Hippocampal formation (tissue), 2 donors: ENCODE measurements at regions not wholly inside any gene's neighbourhood (a gene's known extent, or its start where the extent isn't known, plus 50 kb on each side); places are given as distances from the start of the nearest gene placed in this dataset.
"Not testable (repeated sequence)": the region's sequence is repeated elsewhere in the genome, so short reads cannot be mapped to it uniquely, and the experiment has no call there.

Source experiments
- DNase-seq, 2 donors: peaks; one replicate each; lab custom pipeline; 2025; lab: John Stamatoyannopoulos, UW

- no peak for DNase-seq
Measured at GRCh38 chr4:79850626-79851025, 222.4 kb downstream of the ANTXR2 start.

- DNase-seq = no peak
Measured at GRCh38 chr4:79848329-79848728, 224.7 kb downstream of the ANTXR2 start.

- no peak for DNase-seq
Measured at GRCh38 chr4:79847411-79847810, 225.6 kb downstream of the ANTXR2 start.

GRCh38 chr4:79842162-79842561 is 230.9 kb downstream of the ANTXR2 start:
- no peak for DNase-seq

- no peak for DNase-seq
Measured at GRCh38 chr4:79833857-79834256, 239.2 kb downstream of the ANTXR2 start.

GRCh38 chr4:79831701-79832514 is 241.1 kb downstream of the ANTXR2 start:
- DNase-seq = no peak

GRCh38 chr4:79831119-79831528 is 241.9 kb downstream of the ANTXR2 start:
- no peak for DNase-seq

- no peak for DNase-seq
Measured at GRCh38 chr4:79827283-79827682, 245.7 kb downstream of the ANTXR2 start.

- no peak for DNase-seq
Measured at GRCh38 chr4:79823148-79823763, 249.8 kb downstream of the ANTXR2 start.

- no peak for DNase-seq
Measured at GRCh38 chr4:79820427-79820826, 252.6 kb downstream of the ANTXR2 start.

- not testable (repeated sequence) for DNase-seq
Measured at GRCh38 chr4:79807933-79808332, 265.1 kb downstream of the ANTXR2 start.

- DNase-seq = no peak
Measured at GRCh38 chr4:79798047-79798446, 275.0 kb downstream of the ANTXR2 start.

- no peak for DNase-seq
Measured at GRCh38 chr4:79796948-79797347, 276.1 kb downstream of the ANTXR2 start.

- DNase-seq = no peak
Measured at GRCh38 chr4:79788884-79789283, 284.1 kb downstream of the ANTXR2 start.

GRCh38 chr4:79780129-79780528 is 292.9 kb downstream of the ANTXR2 start:
- no peak for DNase-seq

GRCh38 chr4:79772510-79772909 is 300.5 kb downstream of the ANTXR2 start:
- no peak for DNase-seq

- DNase-seq = no peak
Measured at GRCh38 chr4:79764120-79764519, 308.9 kb downstream of the ANTXR2 start.

GRCh38 chr4:79763486-79764075 is 309.4 kb downstream of the ANTXR2 start:
- DNase-seq = no peak

GRCh38 chr4:79759793-79760192 is 313.2 kb downstream of the ANTXR2 start:
- no peak for DNase-seq

GRCh38 chr4:79757600-79757999 is 315.4 kb downstream of the ANTXR2 start:
- no peak for DNase-seq

- DNase-seq = no peak
Measured at GRCh38 chr4:79756140-79756895, 316.7 kb downstream of the ANTXR2 start.

GRCh38 chr4:79748835-79749234 is 324.2 kb downstream of the ANTXR2 start:
- no peak for DNase-seq
